Suprapubic skin (tissue), 3 donors: ENCODE measurements at regions not wholly inside any gene's neighbourhood (a gene's known extent, or its start where the extent isn't known, plus 50 kb on each side); places are given as distances from the start of the nearest gene placed in this dataset.

Experiments used
- CTCF ChIP-seq, 2 donors: fragments of 200-600 bp in 1 of 2; fragments of 450-650 bp in 1 of 2; sonication (generic) in 1 of 2; IDR thresholded peaks; one replicate each; pipeline ENCODE4 v1.5.1; 2016 to 2019; ENCODE audit warnings: antibody characterized with exemption in 2 of 2, mild to moderate bottlenecking in 1 of 2, moderate library complexity in 1 of 2
- EP300 ChIP-seq: sonication (generic); formaldehyde crosslinking; IDR thresholded peaks from one replicate; pipeline ENCODE4 v1.6.1; 2017; ENCODE audit warnings: antibody characterized with exemption
- POLR2A ChIP-seq, 2 donors: fragments of 450-650 bp; IDR thresholded peaks; one replicate each; pipeline ENCODE4 v1.6.1; 2017; ENCODE audit warnings: antibody characterized with exemption in 2 of 2, mild to moderate bottlenecking in 2 of 2, moderate library complexity in 2 of 2

- no peak for TF ChIP-seq CTCF (IDR thresholded peaks at IDR 0.05)
- TF ChIP-seq POLR2A (IDR thresholded peaks at IDR 0.05), result no peak
- no peak for TF ChIP-seq EP300
Observed at GRCh38 chr4:53802500-53802899, 211.2 kb upstream of the LNX1 start.
